NCI-H460 (cell line): ENCODE measurements at regions not wholly inside any gene's neighbourhood (a gene's known extent, or its start where the extent isn't known, plus 50 kb on each side); places are given as distances from the start of the nearest gene placed in this dataset.

Experiments used
- DNase-seq: peaks from one replicate; pipeline ENCODE4 v3.0.0-alpha.2; 2016; ENCODE audit warnings: low read depth; ENCODE audit errors: extremely low read depth

DNA sequence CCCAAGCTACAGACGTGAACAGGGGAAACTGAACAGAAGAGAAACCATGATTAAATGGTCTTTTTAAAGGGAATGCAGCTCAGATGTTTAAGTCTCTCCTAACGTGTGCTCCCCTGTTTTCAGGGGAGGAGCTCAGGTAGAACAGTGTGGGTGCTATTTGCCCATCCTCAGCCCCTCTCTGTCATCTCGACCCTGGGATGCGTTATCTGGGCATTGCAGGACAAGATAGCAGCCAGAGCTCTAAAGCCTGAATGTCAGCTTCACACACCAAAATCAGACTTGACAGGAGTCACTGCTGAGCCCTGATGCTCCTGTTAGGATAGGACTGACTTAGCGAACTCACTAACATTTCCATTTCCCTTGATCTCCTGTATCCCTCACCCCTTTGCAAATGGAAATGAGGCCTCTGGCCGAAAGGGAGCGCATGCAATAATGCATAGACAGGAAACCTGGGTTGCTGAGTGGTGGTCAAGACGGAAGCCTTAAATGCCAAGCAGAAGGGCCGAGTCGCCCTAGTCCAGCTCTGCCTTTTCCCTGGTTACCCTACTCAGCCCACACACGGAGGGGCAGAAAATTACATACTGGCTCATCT lies 234.9 kb upstream of the TPM1 start:
- DNase-seq: no peak

DNA sequence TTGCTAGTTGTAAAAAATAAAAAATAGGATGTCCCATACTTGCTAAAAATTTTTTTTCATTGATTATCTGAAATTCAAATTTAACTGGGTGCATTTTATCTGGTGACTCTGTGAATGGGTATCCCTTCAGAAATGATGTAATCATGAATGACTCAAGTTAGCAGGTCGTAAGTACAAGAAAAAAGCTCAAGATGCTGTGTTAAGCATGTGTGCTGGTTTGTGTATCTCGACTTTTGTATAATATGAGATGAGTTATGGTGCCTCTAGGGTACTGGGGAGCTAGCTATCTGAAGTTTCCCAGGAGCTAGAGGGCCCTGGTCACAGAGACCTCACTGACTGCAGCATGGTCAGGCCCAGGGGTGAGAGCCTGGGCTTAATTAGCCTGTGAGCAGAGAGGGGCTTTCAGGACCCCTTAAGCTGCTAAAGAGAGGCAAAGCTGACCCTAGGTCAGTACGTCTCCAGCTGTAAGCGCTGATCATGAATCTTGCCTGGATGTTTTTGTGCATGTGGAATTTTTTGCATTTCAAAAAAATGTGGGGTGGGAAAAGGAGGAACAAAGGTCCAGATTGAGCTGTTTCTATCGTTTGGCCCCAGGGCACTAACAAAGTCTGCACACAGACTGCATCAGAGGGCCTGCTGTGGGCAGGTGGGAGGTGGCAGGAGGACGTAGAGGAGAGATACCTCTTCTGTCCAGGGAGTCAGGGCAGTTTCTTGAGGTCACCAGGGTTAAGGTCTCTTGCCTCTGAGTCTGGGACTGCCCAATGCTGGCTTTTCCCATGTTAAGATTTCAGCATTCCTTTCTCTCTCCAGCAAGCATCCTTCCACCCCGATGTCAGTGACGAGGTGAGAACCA lies 233.2 kb upstream of the TPM1 start:
- no peak for DNase-seq

DNA sequence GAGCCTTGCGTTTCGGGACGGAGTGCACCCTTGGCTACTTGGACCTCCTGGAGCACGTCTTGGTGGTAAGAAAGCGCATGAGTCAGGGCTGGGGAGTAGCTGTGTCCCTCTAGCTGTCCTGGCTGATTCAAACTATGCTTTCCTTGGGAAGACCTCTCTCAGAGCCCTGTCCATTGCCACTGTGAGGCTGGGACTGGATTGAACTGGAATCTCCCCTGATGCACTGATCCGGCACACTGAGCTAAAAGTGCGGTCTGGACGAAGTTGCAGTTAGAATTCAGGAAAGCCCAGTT lies 232.6 kb upstream of the TPM1 start:
- DNase-seq: no peak

DNA sequence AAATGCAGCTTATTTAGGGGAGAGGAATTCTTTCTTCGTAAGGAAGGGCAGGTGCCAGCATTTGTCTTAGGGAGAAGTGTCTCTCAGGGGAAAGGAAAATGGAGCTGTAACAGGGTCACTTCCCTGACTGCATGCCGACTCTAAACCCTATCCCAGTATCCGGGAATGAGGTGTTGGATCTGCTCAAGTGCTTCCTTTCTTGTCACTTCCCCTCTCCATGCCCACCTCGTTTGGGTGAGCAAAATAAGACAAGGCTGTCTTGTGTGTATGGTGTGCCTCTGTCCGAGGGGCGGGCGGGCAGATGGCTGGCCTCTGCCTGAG lies 230.1 kb upstream of the TPM1 start:
- no peak for DNase-seq

DNA sequence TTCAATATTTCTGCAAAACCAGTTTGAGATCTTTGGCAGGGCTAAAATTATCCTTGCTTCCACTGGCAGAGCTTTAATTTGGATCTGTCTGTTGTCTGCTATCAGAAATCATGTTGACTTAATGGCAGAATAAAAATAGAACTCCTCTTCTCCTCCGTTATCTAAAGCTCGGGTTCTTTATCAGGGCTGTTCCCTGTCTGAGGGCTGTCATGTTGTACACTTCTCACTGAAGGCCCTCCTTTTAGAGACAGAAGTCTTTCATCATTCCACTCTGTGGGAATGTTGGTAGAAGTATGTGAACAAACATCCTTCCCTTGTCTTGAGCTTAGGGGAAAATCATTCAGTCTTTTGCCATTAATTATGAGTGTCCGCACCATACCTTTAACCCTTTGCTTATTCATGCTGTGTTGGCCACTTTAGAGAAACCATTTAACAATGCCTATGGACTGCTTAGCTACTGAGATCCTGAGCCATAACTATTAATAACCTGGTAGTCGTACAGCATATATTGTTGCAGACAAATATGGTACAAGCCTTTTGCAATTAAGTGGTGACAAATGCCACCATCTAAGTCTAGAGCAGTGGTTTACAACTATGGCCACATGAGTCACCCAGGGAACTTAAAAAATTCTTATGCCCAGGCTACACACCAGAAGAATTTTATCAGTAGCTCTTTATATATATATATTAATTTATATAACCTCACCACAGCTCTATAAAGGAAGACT lies 226.0 kb upstream of the TPM1 start:
- no peak for DNase-seq

DNA sequence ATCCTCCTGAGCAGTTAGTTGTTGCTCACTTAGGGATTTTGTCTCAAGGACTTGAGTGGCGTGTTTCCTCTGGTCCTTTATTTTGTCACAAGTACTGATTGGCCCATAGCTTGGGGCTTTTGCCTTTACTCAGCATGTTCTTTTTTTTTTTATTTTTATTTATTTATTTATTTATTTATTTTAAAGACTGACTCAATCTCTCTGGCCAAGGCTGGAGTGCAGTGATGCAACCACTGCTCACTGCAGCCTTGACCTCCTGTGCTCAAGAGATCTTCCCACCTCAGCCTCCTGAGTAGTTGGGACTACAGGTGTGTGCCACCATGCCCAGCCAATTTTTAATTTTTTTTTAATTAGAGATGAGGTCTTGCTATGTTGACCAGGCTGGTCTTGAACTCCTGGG lies 223.9 kb upstream of the TPM1 start:
- DNase-seq: no peak

DNA sequence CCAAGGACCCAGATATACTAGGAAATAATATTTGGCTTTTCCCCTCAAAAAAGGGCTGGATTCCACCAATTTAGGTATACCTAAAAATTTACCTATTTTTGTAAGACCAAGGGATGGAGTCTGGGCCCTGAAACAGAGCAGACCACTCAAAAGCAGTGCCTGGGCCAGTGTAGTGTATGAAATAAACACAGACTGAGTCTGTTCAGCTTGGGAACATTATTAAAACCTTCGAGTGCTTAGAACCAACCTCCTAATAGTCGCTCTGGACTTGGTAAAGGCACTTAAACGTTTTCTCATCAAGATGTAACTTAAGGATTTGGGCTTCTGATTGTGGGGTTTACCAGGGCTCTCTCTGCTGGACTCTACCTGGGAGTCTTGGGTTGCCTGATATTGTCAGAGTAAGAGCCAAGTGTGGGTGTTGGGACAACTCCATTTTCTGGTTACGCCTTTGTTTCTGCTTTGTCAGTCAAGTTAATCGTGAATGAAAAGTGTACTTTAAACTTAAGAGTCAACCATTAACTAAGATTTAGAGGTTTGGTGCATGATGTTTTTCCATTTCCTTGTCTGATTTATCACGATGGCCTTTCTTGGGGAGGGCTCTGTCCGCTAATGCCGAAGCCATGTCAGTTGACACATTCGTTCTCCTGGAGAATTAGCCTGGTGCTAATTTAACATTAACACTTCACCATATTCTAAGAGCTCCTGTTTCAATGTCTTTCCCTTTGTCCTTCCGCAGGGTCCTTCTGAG lies 221.0 kb upstream of the TPM1 start:
- no peak for DNase-seq

DNA sequence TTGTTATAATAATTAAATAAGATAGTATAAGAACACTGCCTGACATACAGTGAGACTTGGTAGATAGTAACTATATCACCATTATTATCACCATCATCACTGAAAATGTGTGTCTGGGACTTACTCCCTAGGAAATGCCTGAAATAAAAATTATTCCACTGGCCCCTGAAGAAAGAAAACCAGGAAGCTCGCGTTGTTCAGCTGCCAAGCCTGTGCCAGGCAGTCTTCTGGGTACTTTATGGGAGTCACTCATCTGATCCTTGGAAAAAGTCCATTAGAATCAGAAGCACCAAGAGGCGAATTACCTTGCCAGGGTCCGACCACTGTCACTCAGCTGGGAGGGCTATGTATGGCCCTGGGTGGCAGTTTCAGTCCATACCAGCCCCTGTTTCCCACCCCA lies 220.3 kb upstream of the TPM1 start:
- no peak for DNase-seq

DNA sequence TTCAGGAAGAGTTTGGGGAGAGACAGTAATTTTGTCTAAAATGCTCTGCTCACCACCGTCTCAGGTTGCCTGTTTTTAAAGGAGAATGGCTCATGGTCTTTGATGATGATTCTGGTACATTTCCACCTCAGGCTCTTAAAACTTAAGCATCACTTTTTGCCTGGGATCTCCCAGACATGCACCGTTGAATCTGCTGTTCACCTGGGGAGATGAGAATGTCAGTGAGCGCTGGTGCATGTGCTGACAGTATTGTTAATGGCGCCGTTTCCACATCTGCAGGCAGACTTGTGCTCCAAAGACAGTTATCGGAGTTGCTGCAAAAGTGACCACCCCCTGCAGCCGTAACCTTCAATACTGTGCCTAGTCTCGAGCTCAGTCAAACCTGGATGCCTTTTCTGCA lies 219.0 kb upstream of the TPM1 start:
- DNase-seq: no peak

DNA sequence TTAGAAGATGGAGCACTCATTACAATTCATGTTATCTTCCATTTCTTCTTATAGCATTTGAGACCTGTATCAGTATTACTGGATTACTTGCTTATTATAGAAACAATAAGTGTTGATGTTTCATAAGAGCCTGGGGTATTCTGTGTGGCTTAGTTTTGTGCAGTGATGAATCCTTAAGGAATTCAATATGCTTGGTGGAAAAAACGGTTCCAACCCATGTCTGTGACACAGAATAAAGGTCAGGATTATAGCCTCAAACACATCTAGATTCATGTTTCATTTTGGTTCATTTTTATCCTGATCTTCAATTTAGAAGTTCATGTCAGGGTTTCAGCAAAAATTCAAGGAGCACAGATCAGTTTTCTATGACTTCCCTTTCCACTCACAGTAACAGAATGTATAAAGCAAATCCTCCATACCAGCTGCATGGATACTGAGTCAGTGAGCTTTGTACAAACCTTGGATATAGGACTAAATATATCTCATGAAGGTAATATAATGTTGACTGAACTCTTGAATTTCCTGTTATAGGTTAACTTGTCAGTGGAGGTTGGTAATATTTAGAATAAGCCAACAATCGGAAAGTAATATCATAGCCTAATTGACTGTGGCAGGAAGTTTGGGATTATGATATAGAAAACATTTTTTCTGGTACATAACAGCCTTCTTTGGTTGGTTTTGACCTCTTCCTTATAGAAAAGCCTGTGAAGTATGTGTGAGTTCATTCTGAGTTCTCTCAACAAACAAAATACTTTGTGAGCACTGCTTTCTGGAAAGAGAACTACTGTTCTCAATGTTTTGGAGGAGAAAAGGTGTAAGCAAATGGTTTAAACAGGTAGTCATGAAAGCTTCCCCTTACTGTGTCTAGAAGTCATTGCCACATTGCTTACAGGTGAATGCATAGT lies 218.2 kb upstream of the TPM1 start:
- no peak for DNase-seq

DNA sequence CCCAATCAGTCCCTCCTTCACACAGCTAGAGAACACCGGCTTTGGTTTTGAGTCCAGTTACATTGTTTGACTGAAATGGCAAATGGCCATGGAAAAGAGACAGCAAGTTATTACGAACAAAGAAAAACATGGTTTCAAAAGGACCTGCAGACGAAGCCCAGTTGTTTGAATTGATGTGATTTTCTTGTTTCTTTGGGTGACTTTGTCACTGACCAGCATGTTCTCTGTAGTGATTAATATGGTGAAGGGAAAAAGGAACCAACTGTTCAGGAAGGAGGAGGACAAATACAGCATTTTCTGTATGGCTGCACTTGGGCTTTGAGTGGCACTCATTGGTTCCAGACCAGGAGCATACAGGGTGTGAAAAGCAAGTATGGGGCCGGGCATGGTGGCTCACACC lies 217.4 kb upstream of the TPM1 start:
- no peak for DNase-seq

DNA sequence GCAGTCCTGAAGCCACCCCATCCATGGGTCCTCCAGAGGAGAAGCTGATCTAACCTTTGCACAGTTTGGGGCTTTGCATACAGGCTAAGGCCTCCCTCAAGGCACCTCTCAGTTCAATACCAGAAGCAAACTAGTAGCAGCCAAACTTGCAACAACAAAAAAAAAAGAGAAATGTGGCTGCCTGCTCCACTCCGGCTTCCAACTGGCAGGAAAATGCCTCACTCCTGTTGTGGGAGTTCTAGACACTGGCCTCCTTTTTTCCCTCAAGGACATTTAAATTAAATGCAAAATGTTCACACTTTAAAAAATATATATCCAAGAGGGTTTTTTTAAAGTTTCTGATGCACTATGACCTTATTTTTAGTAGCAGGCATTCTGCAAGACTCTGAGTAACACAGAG lies 216.0 kb upstream of the TPM1 start:
- DNase-seq: no peak

DNA sequence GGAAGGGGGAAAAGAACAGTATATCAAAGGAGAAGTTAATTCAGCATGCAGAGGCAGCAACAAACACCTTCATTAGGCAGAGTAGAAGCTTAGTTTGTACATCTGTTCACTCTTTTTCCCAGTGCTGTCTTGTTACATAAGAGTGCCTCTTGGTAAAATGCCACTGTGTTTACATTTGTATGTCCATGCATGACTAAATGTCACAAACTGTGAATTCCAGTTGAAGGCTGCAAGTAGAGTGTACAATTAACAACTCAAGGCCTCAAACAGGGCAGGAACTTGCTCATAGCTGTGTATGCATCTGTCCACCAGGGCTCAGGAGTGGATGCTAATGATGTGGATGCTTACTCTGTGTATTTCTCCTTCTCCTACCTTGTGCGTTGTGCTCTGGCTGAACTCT lies 214.2 kb upstream of the TPM1 start:
- DNase-seq: no peak

DNA sequence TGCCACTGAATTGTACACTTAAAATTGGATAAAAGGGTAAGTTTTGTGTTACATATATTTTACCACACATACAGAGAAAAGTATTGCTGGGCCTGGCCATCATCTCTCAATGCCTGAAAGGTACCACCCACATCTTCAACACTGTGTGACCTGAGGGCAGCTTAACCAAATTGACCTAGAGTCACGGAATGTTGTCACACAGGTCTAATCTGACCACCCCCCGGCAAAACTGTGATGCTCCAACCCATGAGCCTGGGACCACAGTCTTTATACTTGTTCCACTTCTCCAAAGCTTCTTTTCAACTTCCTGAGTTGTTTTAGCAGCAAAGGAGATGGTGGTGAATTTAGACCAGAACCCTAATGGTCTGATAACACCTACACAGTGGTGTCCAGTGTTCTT lies 210.3 kb upstream of the TPM1 start:
- no peak for DNase-seq

DNA sequence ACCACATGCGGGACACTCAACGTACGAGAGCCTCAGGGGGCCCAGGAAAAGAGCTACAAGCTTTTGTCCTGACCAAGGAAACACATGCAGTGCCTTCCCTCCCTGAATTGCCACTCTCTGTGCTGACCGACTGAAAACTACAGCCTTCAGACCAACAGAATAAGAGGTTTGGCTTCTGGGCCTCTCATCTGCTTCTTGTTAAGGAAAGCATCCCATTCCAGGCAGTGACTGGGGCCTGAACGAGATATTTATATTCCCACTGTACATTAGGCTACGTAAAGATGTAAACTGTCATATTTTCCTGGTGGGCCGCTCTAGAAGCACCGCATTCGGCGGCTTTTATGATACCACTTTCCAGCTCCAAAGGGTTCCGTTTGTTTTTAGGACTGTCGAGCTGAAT lies 208.9 kb upstream of the TPM1 start:
- DNase-seq: no peak

DNA sequence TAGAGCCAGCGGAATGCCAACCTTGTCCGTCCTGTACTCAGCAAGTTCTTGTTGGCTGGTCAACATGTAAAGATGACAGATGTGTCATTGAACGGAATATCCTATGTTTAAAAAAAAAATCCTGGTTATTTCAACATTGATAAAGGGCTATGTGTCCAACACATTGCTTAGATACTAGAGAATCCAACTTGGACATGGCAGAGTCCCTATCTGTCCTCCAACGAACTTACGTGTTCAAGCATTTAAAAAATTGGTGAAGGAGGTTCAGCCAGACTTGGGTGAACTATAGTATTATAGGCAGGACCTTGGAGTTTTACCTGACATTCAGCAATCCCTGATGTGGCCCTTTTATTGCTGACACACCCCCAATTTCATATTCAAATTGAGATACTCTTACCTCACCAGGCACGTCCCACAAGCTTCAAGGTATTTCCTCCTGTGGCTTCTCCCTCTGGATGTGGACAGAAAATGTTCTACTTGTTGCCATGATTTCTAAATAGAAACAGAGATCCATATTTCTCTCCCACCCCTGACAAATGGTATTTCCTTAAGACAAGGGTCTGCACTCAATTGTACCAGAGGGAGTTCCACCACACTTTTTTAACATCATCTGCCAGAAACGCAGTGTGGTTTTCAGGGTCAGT lies 207.7 kb upstream of the TPM1 start:
- DNase-seq: no peak

DNA sequence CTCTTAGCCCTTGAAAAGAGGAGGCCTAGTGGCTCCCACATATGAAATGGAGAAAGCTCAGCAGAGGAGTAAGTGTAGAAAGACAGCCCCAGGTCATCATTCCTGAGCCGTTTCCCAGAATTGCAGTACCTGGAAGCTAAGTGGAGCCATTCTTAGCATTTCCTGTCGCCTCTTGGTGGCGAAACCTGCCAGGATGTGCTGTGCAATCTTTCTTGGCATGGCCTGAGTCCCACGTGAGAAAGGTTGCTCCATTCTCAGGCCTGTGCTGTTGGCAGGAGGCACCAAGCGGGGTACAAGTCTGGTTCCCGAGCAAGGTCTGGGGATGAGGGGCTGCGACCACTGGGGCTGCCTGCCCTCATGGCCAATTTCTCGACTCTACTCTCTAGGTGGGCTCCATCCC lies 207.2 kb upstream of the TPM1 start:
- no peak for DNase-seq

DNA sequence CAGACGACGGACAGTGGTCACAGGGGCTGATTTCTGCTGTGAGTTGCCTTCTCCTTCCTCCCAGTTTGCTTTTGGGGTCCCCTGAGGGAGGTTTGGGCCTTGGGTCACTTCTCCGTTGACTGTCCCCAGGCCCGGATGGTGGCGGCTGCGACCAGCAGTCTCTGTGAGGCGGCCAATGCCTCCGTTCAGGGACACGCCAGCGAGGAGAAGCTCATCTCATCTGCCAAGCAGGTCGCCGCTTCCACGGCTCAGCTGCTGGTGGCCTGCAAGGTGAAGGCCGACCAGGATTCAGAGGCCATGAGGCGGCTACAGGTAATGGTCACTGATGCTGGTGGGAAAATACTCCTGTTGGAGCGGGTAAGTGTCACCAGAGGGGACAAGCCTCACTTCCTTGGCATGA lies 206.8 kb upstream of the TPM1 start:
- DNase-seq: no peak

DNA sequence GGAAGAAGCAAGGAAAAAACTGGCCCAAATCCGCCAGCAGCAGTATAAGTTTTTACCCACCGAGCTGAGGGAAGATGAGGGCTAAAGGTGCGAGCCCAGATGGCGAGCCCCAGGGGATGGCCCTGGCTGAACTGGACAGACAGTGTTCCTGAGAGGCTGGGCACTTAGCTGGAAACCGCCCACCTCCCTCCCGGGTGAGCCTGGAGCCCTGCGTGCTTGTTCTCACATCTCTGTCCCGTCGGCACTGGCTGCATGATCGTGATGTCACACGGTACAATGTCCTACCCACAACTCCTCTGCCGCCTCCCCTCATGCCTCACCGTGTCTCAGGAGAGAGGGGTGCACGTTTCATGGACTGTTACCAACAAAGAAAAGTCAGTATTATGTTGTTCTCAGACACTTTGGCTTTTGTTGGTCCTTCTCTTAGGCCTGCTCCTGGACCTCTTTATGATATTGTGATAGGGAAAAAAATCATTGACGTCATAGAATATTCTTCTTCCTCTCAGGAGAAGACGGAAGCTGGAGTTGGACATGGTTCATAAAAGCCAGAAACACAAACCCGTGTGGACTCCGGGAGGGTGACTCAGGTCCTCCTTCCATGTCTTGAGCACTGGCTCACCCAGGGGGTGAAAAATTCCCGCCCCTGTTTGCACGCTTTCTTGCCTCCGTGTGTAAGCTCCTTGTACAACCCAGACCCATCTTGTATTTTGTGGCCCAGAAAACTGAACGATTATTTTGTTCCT lies 201.8 kb upstream of the TPM1 start:
- DNase-seq: no peak

DNA sequence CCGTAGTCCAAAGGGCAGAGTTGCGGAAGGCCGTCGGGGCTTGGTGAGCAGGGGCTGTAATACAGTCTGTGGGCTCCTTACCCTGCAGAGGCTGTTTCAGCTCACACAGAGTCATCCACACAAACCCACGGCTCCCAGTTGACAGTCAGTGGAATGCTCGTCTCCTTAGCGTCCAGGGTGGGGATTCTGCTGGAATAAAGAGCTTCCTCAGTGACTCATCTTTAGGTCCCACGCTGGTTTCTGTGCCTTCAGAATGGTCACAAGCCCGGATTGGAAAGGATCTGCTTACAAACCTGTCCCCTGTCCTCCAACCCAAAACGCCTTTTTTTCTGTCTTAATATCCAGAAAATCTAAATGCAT lies 201.3 kb upstream of the TPM1 start:
- no peak for DNase-seq
